ENCODE measurements at regions not wholly inside any gene's neighbourhood (a gene's known extent, or its start where the extent isn't known, plus 50 kb on each side); places are given as distances from the start of the nearest gene placed in this dataset.

DNA sequence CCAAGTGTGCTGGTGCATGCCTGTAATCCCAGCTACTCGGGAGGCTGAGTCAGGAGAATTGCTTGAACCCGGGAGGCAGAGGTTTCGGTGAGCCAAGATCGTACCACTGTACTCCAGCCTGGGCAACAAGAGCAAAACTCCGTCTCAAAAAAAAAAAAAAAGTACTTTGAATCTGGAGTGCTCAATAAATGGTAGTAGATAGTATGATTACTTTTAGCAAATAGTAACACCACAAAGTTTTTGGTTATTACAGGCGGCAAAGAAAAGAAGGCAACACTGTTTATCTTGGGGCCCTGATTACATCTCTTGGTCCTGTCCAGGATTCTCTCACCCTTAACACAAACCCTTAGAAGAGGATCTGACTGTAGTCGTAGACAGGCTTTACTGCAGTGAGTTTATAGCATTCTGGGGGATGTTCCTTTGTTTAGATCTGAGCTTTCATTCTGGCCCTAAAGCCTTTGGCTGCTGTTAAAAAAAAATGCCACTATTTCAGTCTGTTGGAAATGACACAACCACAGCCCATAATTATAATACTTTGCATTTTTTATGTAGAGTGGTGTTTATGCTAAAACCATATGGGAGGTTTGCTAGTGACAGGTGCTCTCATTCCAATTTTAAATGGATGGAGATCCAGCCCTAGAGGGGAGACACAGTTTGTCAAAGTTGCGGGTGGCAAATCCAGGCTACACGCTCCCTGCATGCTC is 79.7 kb upstream of the SLC2A1 start:
- TF ChIP-seq CTCF (IDR thresholded peaks at IDR 0.05; ENCODE audit: low read length) (no peak), EZH2phosphoT487 (IDR thresholded peaks at IDR 0.05; ENCODE audit: low read length) (no peak), EZH2 (optimal IDR thresholded peaks at IDR 0.05; ENCODE audit: low read depth, low read length) (no peak)
